Activated naive CD4-positive, alpha-beta T cell treated with Interleukin-2 at 50 U/mL for 16 hours (primary cell): ENCODE measurements at regions not wholly inside any gene's neighbourhood (a gene's known extent, or its start where the extent isn't known, plus 50 kb on each side); places are given as distances from the start of the nearest gene placed in this dataset.

Experiments
- DNase-seq: peaks from one replicate; pipeline ENCODE4 v3.0.0-alpha.2; 2020

DNA sequence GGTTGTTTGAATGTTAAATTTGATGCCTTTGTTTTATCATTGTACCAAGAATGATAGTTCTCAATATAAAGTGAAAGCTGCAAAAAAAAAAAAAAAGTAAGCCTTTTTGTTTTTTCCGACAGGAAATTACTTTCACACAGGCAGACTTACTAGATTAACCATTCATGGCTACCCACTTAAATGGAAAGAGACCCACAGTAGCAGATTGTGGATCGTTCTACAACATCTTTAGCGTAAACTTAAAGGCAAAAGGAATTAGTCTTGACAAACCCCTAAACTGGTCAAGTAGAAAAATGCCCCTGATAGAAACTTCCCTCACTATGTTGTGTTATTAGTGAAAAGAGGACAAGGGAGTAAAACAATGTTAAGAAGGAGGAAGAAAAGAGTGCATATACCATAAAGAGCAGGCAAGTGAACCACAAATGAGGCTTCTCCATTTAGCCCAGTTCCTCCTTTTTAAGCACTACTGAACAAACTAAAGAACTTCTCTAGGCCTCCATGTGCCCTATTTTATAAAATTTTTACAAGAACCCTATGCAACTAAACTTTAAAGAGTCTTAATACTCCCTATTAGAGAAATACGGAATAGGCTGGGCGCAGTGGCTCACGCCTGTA, 1560.3 kb downstream of the MRPL39 start:
- no peak for DNase-seq

DNA sequence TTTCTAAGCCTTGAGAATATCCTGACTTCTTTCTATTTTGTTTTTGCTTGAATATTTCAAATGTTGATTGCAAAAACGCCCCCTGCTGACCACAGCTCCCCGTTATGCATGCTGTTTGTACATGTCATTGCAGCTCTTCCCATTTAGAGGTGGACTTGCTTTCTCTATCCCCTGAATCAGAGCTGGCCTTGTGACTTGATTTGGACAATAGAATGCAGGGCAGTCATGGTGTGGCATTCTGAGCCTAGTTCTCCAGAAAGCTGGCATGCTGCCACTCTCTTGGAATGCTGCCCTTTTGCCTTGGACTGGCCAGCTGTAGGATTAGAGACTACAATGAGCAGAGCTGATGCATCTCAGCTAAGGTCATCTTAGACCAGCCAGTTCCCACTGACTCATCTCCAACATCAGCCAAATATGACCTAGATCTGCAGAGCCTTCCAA, 1561.5 kb downstream of the MRPL39 start:
- peak; percentile 3 for DNase-seq

DNA sequence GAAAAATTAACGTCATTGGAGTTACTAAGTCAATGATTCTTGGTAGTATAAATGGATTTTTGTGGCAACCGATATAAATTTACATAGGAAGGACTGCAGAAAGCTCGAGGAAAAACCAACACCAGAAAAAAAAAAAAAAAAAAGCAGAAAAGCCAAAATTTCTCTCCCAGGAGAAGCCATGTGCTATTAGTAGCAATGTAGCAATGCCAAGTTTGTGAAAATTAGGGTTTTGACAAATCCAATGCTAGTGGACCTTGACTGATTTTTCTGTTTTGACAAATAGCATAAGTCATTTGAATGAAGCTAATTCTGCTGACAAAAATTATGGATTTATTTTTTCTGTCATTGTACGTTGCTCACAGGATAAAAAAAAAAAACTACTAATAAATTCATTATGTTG, 1561.9 kb downstream of the MRPL39 start:
- DNase-seq = no peak

DNA sequence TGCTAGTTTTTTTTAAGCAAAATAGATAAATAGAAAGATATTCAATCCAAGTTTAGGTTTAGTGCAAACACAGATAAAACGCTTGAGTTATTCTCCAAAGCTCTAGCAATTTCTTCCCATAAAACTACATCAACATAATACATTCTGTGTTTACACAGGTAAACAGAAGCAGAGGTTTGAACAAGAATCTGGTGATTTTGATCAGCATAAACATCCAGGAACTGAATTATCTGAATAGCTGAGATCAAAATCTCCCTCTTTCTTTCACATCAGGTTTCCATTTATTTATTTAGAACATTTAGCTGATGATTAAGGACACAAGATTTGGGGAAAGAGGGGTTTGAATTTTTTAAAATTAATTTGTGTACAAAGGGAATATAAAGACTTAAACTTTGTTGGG, 1564.6 kb downstream of the MRPL39 start:
- no peak for DNase-seq

DNA sequence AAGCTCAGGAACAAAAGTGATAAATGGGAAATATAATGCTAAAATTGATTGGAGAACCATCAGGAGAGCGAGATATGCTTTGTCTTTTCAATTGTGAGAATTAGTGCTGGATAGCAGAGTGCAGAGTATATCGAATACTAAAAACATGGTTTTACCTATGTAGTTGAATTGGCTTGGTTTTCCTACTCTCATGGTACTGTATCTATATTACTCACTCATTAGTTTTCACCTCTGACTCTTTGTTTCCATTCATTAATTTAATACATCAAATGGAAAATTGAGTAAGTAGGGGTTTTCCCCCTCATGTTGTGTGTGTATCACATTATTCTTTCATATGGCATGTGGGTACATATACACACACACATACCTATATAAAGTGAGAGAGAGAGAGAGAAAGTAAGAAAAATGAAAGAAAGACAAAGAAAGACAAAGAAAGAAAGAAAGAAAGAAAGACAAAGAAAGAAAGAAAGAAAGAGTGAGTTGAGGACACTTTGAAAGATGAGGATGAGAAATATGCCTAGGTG, 1574.5 kb downstream of the MRPL39 start:
- no peak for DNase-seq

DNA sequence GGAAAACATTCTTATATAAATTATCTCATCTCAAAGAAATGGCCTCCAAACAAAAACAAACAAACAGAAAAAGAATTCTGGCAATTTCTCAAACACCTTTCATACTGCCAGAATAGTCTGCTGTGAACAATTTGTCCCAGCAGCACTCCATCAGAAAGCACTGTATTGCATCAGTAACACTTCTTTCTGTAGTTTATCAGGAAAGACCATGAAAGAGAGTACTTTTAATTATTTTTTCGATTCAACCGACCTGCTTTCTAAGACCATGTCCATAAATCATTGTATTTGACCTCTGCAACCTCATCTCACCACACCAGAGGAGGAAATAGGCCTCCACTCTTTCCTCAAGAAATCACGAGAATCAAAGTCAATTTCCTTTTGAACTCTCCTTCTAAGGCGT, 1579.9 kb downstream of the MRPL39 start:
- DNase-seq = no peak

DNA sequence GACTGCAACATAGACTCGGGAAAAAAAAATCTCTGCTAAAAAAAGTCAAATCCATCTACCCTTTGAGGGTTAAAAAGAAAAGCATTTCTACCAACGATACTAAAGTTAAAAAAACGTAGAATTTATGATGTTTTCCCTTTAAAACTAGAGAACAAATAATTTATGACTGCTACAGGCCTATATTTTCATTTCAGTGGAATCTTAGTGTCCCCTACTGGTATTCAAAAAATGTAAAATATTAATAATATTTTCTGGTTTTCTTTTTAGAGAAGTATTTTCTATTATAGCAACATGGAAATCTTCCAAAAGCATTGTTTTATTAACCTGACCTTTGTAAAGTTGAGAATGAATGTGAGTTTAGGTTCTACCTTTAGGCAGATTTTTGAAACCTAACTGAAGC, 1582.2 kb downstream of the MRPL39 start:
- DNase-seq = no peak

DNA sequence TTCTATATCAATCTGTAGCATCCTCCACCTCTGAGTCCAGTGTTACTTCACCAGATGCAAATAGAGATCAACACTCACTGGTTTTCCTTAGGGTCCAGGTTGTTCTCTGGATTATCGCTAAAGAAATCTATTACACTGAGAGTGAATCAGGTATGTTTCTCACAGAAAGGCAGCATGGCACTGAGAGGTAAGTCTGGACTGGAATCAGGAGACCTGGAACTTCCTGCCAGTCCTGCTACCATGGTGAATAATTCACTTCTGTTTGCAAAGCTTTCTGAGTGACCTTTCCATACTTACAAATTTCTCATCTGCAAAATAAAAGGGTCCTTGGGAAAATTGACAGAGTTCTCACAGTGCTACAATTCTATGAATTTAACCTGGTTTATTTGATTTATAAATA, 1583.3 kb downstream of the MRPL39 start:
- no peak for DNase-seq

DNA sequence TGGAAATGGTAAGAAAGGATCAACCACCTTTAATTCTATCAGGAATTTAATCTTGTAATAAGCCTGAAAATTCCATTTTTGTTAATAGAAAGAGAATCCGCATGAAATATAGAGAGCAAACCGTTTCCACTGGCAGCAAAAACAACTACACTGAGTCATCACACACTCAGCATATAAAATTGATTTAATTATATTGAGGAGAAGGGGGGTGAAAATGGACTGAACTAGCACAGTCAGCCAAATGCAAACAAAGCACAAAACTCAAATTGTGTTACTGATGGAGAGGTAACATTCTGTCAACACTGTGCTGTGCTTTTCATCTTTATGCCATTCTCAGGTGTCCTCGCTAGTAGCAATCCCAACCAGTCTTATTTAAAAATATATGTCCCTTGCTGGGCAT, 1583.9 kb downstream of the MRPL39 start:
- DNase-seq = no peak

DNA sequence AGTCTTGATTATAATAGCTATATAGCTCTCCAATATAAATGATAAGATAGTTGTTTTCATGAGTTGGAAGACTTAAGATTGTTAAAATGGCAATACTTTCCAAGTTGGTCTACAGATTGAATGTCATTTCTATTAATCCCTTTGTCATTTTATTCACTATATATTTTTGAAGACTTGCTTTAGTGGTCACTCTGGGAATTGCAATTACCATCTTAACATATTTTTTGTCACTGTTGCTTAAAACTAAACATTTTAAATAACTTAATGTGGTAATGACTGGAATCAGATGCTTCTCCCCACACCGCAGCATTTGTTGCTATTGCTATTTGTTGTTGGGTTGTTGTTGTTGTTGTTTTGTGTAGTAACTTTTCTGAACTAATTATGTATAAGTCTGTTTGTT, 1592.9 kb downstream of the MRPL39 start:
- DNase-seq = no peak

DNA sequence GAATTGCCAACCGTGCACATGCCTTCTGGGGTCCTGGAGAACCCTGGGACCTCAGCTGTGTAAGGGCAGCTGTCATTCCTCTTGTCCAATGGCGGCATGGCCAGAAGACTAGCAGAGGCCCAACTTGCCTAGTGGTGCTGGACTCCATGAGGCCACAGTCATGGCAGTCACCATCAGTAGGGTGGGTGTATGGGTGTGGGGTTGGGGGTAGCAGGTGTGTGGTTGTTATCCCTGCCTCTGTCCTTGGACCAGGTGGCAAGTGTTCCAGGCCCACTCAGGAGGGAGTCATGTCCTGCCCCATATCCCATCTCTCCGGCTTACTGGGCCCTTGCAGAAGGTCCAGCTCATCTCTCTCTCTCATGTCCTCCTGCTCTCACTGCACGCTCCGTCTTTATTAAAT, 1596.2 kb downstream of the MRPL39 start:
- no peak for DNase-seq

DNA sequence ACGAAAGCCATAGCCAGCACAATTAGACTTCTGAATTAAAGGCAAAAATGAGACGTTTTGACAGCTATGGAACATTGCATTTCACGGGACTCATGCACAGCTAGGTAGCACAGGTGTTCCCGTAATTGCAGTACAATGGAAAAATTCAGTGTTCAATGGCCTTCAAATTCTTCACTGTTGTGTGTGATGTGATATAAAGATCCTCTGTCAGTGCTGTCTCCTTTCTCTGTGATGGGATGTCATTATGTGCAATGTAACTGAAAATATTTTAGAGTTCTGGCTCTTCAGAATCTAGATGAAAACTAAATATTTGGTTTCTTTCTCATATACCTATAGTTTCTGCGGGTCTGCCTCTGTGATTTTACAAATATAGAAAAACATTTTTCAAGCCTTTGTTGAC, 1599.7 kb downstream of the MRPL39 start:
- no peak for DNase-seq

DNA sequence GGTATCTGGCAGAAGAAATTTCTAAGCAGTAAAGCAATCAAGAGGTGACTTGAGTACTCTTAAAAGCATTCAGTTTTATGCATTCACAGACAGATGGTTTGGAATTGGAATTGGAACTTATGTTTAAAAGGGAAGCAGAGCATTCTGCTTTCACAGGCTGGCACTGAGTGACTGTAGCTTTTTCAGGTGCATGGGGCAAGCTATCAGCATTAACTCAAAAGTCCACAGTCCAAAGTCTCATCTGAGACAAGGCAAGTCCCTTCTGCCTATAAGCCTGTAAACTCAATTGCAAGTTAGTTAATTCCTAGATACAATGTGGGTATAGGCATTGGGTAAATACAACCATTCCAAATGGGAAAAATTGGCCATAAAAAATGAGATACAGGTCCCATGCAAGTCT, 1620.3 kb downstream of the MRPL39 start:
- no peak for DNase-seq

DNA sequence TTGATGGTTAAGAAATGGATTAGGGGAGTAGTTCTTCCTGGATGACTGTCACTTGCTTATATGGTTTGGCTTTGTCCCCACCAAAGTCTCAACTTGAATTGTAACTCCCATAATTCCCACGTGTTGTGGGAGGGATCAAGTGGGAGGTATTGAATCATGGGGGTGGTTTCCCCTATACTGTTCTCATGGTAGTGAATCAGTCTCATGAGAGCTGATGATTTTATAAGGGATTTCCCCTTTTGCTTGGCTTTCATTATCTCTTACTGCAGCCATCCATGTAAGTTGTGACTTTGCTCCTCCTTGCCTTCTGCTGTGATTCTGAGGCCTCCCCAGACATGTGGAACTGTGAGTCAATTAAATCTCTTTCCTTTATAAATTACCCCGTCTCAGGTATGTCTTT, 1621.1 kb downstream of the MRPL39 start:
- DNase-seq = no peak

DNA sequence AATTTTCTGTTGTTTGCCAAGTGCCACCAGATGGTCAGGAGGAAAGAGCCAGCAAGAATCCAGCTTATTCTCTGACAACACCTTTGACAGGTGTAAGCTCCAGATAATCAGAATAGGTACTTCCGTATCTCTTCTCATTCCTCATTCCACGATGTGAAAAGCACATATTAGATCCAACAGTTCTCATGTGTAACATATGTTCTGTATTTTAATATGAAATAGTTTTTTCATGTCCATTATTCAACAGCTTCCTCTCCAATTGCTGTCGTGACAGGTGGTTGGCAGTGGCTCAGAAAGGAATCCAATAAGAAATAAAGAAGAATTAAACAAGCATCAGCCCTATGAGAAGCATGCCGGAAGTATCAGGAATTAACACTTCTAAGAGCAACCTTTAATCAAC, 1624.7 kb downstream of the MRPL39 start:
- DNase-seq = no peak

DNA sequence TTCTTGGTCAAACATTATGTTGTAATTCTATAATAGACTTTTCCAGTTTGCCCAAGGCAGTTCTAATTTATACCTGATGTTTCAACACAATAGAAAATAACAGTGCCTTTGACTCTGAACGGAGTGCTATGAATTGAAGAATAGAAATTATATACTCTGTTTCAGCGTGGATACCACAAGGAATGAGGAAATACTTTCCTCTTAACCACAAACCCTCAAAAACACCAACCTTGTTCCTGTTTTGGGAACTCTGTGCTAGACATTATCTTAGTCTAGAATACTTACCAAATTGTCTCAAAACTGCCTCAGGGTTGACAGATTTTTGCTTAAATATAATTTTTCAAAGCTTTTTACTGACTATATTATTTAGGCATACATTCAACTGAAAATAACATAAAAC, 1629.3 kb downstream of the MRPL39 start:
- no peak for DNase-seq

DNA sequence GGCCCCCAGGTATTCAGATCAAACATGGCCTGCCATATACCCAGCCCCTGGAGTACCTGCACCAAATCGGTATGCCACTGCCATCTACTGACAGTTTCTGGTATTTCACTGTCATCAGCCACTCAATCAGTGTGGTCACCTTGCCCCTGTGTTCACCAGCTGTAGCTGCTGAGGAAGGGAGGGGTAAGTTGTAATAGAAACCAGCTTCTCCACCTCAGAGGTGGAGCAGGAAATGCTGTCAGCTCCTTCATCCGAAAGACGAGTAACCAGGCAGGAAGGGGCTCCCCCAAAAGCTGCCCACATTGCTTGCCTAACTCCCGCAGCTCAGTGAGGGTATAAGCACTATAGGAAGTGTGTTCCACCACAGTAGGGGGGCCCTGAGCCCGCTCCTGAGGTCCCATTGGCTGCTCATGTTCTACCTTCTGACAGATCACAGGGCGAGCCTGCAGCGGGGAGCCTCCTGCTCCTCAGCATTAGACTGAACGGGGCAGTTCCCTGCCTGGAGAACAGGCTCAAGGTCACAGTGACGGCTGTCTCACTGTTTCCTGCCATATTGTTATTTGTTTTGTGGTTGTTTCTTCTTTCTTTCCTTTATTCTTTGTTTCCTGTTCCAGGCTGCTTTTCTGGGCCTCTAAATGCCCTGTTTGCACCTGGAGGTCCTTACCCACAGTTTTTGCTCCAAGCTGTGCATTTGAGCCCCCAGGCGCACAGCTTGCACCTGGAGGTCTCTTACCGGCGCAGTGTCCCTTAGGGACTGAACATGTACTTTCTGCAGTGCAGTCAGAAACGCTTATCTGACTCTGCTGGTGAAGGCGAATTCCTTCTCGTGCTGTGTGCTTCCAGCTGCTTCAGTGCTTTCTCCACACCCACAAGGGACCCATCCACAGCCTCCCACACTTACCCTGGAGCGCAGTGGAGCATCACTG, 1638.3 kb downstream of the MRPL39 start:
- peak; percentile 66 for DNase-seq

DNA sequence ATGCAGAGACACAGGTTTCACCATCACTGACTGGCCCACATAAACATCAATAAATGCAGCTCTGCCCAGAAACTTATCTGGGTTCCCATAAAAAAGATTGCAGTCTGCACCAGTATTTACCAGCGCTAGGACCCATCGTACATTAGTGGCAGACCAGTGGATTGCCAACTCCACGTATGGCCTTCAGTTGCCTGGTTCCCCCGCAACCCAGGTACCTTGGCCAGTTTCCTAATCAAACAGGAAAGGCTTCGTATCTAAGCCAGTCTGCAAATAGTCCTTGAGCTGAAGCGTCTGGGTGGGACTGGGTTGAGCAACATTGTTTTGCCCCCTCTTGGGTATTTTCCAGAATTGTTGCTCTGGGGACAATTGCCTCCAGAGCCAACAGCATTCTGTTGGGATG, 1639.3 kb downstream of the MRPL39 start:
- no peak for DNase-seq

DNA sequence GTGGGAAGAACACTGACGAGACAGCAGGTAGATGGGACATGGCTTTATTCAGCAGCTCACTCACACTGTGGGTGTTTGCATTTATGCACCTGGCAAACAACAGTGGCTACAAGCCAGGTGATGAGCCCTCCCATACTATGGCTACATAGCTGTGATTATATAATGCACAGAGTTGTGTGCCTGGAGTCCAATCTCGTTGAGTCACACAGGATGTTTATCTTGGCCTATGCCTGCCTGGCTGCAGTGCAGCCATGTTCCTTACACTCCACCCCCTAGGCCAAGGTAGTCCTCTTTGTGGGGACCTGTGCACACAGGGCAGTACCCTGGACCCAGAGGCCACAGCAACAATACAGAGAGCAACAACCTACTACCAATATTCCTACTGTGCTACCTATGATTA, 1643.8 kb downstream of the MRPL39 start:
- DNase-seq = no peak

DNA sequence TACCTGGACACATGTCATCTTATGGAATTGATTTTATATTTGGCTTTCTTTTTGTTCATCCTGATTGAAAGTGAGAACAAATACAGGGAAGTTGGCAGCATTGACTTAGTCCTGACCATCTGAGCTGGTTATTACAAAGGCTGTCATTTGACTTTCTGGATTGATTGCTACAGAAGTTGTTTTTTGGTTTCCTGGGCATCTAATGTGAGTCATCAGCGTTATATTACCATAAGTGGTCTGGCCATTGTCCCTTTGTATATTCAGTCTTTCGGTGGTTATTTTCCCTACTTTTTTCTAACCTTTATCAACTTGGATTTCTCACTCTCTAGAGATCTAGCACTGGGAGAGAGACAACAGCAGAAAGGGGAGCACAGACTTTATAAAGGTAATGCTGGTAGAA, 1646.5 kb downstream of the MRPL39 start:
- no peak for DNase-seq

DNA sequence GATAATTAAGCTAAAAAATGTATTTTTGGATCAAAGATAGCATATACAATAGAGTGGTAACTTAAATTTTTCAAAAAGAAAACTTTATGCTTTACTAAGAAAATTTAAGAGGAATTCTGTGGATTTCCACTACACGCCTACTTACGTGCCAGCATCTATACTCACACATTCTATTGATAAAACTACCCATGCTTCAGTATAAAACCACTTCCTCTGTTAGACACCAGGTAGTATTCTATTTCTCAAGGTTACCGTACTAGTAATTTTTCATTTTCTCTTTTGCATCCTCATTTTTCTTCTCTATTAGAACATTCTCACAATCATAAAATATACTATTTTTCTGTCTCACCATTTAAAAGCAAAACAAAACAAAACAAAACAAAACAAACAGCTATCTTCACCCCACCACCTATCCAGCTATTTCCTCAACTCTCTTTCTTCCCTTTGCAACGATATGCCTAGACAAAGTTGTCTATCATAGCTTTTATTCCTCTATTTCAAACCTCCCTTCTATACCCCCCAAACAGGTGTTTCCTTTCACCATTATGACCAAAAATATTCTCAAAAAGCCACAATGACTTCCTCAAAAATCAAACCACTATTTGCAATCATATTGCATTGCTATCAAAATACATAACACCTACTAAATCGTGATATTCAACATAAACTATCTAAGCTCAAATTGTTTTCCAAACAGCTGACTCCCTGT, 1652.0 kb downstream of the MRPL39 start:
- DNase-seq = no peak

DNA sequence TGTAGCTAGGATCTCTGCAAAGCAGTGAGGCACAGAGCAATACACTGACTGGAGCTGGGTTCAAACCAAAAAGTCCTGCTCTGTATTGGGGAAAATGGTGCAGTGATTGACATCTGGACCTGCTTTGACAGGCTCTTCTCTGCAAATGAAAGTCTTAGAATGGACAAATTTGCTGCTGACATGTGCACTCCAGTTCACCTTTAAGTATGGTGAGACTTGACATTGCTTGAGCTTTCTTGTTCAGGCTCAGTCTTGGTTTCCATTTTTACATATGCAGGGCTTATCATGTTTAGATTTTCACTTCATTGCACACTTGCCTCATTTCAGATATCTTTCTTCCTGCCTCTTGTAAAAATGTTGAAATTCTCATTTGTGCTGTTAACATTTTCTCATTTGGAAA, 1655.0 kb downstream of the MRPL39 start:
- no peak for DNase-seq

DNA sequence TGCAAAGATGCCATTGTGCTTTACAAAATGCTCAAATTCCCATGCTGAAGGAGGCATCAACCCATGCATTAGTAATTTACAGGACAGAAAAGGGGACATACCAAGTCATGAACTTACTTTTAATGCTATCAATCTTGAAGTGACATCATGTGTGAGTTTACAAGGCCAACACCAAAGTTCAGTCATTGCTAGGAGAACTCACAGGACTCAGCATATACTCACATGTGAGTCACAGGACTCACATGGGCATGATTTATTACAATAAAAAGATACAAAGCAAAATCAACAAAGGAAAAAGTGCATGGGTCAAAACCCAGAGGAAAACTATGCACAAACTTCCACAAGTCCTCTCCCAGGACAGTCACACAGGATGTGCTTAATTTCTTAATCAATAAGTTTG, 1656.0 kb downstream of the MRPL39 start:
- DNase-seq = no peak

DNA sequence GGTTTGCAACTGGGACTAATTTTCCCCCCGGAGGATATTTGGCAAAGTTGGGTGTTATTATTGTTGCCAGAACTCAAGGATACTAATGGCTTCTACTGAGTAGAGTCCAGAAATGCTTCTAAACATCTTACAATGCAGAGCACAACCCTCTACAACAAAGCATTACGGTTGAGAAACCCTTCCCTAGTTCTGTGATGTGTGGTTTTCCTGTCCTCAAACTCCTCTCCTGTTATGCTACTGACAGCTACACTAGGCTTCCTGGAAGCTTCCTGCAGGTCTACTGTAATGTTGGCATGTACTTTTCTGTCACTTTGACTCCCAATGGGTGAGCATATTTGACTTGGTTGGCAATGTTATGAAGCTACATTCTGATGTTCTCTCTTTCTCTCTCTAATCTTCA, 1656.9 kb downstream of the MRPL39 start:
- DNase-seq = no peak
